PFSK-1 (cell line): ENCODE measurements at regions not wholly inside any gene's neighbourhood (a gene's known extent, or its start where the extent isn't known, plus 50 kb on each side); places are given as distances from the start of the nearest gene placed in this dataset.

Source experiments
- FOXP2 ChIP-seq: optimal IDR thresholded peaks from 2 replicates; pipeline ENCODE3; 2011; ENCODE audit warnings: borderline replicate concordance, control low read depth, inconsistent platforms; ENCODE audit not compliant: insufficient read depth; ENCODE audit errors: extremely low read length, extremely low read depth
- POLR2AphosphoS5 ChIP-seq: IDR thresholded peaks from 2 replicates; pipeline ENCODE4 v1.6.1; 2012; ENCODE audit warnings: low read depth, mild to moderate bottlenecking, control low read depth, low read length, moderate library complexity
- REST ChIP-seq, 2 experiments: IDR thresholded peaks; 2 replicates each; pipeline versions ENCODE4 v1.6.1 to v1.8.0; 2011 to 2012; ENCODE audit warnings: low read depth in 2 of 2, low read length in 2 of 2, control low read depth in 1 of 2, inconsistent platforms in 1 of 2, mild to moderate bottlenecking in 1 of 2, moderate library complexity in 1 of 2; ENCODE audit not compliant: insufficient read depth in 1 of 2
- SIN3A ChIP-seq: IDR thresholded peaks from 2 replicates; pipeline ENCODE4 v1.6.1; 2012; ENCODE audit warnings: mild to moderate bottlenecking, low read length, moderate library complexity, borderline replicate concordance; ENCODE audit not compliant: insufficient read depth
- TAF1 ChIP-seq: IDR thresholded peaks from 2 replicates; pipeline ENCODE4 v1.6.1; 2012; ENCODE audit warnings: low read length, control low read depth, borderline replicate concordance; ENCODE audit not compliant: insufficient read depth

GRCh38 chr1:244165021-244165420, 113.9 kb downstream of the ZBTB18 start:
- TF ChIP-seq TAF1 (no peak), REST (IDR thresholded peaks at IDR 0.05; ENCODE audit: insufficient read depth in 1 of 2, low read depth in 2 of 2, low read length in 2 of 2) (no peak), FOXP2 (no peak), SIN3A (no peak), POLR2AphosphoS5 (no peak)

GRCh38 chr1:244165701-244166100, 114.6 kb downstream of the ZBTB18 start:
- TF ChIP-seq SIN3A, result no peak
- TF ChIP-seq POLR2AphosphoS5, result no peak
- TF ChIP-seq REST (IDR thresholded peaks at IDR 0.05; ENCODE audit: insufficient read depth in 1 of 2, low read depth in 2 of 2, low read length in 2 of 2), result no peak
- no peak for TF ChIP-seq FOXP2
- TF ChIP-seq TAF1, result no peak

- TF ChIP-seq FOXP2, result no peak
- no peak for TF ChIP-seq SIN3A
- TF ChIP-seq REST (IDR thresholded peaks at IDR 0.05; ENCODE audit: insufficient read depth in 1 of 2, low read depth in 2 of 2, low read length in 2 of 2), result no peak
- no peak for TF ChIP-seq POLR2AphosphoS5
- no peak for TF ChIP-seq TAF1
These were observed 120.3 kb downstream of the ZBTB18 start for GRCh38 chr1:244171241-244171985.

GRCh38 chr1:244173240-244173639, 122.2 kb downstream of the ZBTB18 start:
- TF ChIP-seq REST (IDR thresholded peaks at IDR 0.05; ENCODE audit: insufficient read depth in 1 of 2, low read depth in 2 of 2, low read length in 2 of 2), result no peak

- TF ChIP-seq TAF1, result no peak
- no peak for TF ChIP-seq SIN3A
These were observed 122.7 kb downstream of the ZBTB18 start for GRCh38 chr1:244173769-244174168.
